ENCODE measurements at regions not wholly inside any gene's neighbourhood (a gene's known extent, or its start where the extent isn't known, plus 50 kb on each side); places are given as distances from the start of the nearest gene placed in this dataset.
A peak's percentile ranks its signal among the peaks of the same experiment; 100 is the strongest.

DNA sequence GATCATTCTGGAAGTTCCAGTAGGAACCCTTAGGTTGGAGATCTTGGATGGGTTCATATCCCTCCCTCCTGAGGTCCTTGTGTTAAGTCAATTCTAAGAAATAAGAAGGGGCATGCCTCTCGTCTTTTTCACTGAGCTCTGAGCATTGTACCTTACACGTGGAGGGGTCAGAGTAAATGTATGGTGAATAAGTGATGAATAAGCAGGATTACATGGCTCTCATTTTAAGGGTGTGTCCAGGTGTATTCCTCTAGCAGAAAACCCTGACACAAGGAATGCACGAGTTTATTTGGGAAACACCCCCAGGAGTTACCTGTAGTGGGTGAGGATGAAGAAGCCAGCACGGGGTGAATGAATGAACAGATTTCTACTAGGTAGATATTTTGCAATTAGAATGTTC lies 400.2 kb downstream of the KIF16B start:
- Histone ChIP-seq H3K4me3 (ENCODE audit: low read length) (no peak overlapping the region), H3K79me2 (ENCODE audit: low read length) (no peaks in the 10 kb centered on the region), H3K9me2 (replicated peaks; ENCODE audit: insufficient read depth, low read length) (no peaks in the 10 kb centered on the region), H3K36me3 (ENCODE audit: insufficient read depth, low read length) (no peaks in the 10 kb centered on the region), H3K27me3 (ENCODE audit: low read length) (no peaks in the 10 kb centered on the region), H4K20me1 (ENCODE audit: insufficient read depth, low read depth, low read length) (no peaks in the 10 kb centered on the region), H3K27ac (ENCODE audit: low read length) (no peak overlapping the region), H3K9me3 (ENCODE audit: low read length) (no peaks in the 10 kb centered on the region), H3K9ac (ENCODE audit: low read length) (no peak overlapping the region), H3K4me1 (ENCODE audit: low read length) (no peaks in the 10 kb centered on the region), H2AFZ (ENCODE audit: low read length) (no peak overlapping the region), H3K4me2 (ENCODE audit: low read depth, low read length, poor library complexity, severe bottlenecking) (no peak overlapping the region)
- DNase-seq: no peak

DNA sequence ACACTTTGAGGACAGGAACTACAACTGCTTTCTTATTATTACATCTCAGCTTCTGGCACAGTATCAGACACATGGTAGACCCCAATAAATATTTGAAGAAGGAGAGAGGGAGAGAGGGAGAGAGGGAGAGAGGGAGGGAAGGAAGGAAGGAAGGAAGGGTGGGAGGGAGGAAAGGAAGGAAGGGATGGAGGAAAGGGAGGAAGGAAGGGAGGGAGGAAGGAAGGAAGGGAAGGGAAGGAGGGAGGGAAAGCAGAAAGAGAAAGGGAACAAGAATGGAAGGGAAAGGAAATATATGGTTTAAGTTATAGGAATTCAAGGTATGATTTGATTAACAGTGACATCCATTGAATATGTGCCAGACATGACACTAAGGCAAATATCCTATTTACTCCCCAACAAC lies 402.1 kb downstream of the KIF16B start:
- no peaks in the 10 kb centered on the region for H4K20me1 ChIP-seq (ENCODE audit: insufficient read depth, low read depth, low read length)
- H3K4me1 ChIP-seq (ENCODE audit: low read length): no peaks in the 10 kb centered on the region
- H3K9me2 ChIP-seq (replicated peaks; ENCODE audit: insufficient read depth, low read length): no peaks in the 10 kb centered on the region
- no peak for DNase-seq
- no peak overlapping the region for H2AFZ ChIP-seq (ENCODE audit: low read length)
- no peaks in the 10 kb centered on the region for H3K9me3 ChIP-seq (ENCODE audit: low read length)
- H3K36me3 ChIP-seq (ENCODE audit: insufficient read depth, low read length): no peaks in the 10 kb centered on the region
- no peak overlapping the region for H3K27ac ChIP-seq (ENCODE audit: low read length)
- H3K4me2 ChIP-seq (ENCODE audit: low read depth, low read length, poor library complexity, severe bottlenecking): no peak overlapping the region
- H3K9ac ChIP-seq (ENCODE audit: low read length): no peak overlapping the region
- no peaks in the 10 kb centered on the region for H3K79me2 ChIP-seq (ENCODE audit: low read length)
- H3K4me3 ChIP-seq (ENCODE audit: low read length): no peak overlapping the region
- no peaks in the 10 kb centered on the region for H3K27me3 ChIP-seq (ENCODE audit: low read length)

GRCh38 chr20:16170406-16170971 lies 402.8 kb downstream of the KIF16B start:
- H4K20me1 ChIP-seq (ENCODE audit: insufficient read depth, low read depth, low read length): no peaks in the 10 kb centered on the region
- H3K79me2 ChIP-seq (ENCODE audit: low read length): no peaks in the 10 kb centered on the region
- no peaks in the 10 kb centered on the region for H3K9me3 ChIP-seq (ENCODE audit: low read length)
- no peak for DNase-seq
- H3K9ac ChIP-seq (ENCODE audit: low read length): no peak overlapping the region
- no peak overlapping the region for H3K4me3 ChIP-seq (ENCODE audit: low read length)
- no peak overlapping the region for H3K4me2 ChIP-seq (ENCODE audit: low read depth, low read length, poor library complexity, severe bottlenecking)
- H2AFZ ChIP-seq (ENCODE audit: low read length): no peak overlapping the region
- H3K27ac ChIP-seq (ENCODE audit: low read length): no peak overlapping the region
- H3K27me3 ChIP-seq (ENCODE audit: low read length): no peaks in the 10 kb centered on the region
- H3K36me3 ChIP-seq (ENCODE audit: insufficient read depth, low read length): no peaks in the 10 kb centered on the region
- H3K9me2 ChIP-seq (replicated peaks; ENCODE audit: insufficient read depth, low read length): no peaks in the 10 kb centered on the region
- H3K4me1 ChIP-seq (ENCODE audit: low read length): no peaks in the 10 kb centered on the region

- no peak overlapping the region for H3K4me2 ChIP-seq (ENCODE audit: low read depth, low read length, poor library complexity, severe bottlenecking)
- no peaks in the 10 kb centered on the region for H3K36me3 ChIP-seq (ENCODE audit: insufficient read depth, low read length)
- no peak overlapping the region for H3K4me3 ChIP-seq (ENCODE audit: low read length)
- no peak overlapping the region for H2AFZ ChIP-seq (ENCODE audit: low read length)
- H4K20me1 ChIP-seq (ENCODE audit: insufficient read depth, low read depth, low read length): no peaks in the 10 kb centered on the region
- no peaks in the 10 kb centered on the region for H3K27me3 ChIP-seq (ENCODE audit: low read length)
- DNase-seq: no peak
- no peaks in the 10 kb centered on the region for H3K4me1 ChIP-seq (ENCODE audit: low read length)
- no peaks in the 10 kb centered on the region for H3K79me2 ChIP-seq (ENCODE audit: low read length)
- no peaks in the 10 kb centered on the region for H3K9me2 ChIP-seq (replicated peaks; ENCODE audit: insufficient read depth, low read length)
- H3K9ac ChIP-seq (ENCODE audit: low read length): no peak overlapping the region
- H3K27ac ChIP-seq (ENCODE audit: low read length): no peak overlapping the region
- no peaks in the 10 kb centered on the region for H3K9me3 ChIP-seq (ENCODE audit: low read length)
Measured at GRCh38 chr20:16167423-16168130, 405.7 kb downstream of the KIF16B start.

GRCh38 chr20:16166737-16167136 lies 406.5 kb downstream of the KIF16B start:
- H3K4me3 ChIP-seq (ENCODE audit: low read length): no peak overlapping the region
- H3K9me3 ChIP-seq (ENCODE audit: low read length): no peaks in the 10 kb centered on the region
- no peak overlapping the region for H3K9ac ChIP-seq (ENCODE audit: low read length)
- DNase-seq: no peak
- H4K20me1 ChIP-seq (ENCODE audit: insufficient read depth, low read depth, low read length): no peaks in the 10 kb centered on the region
- no peaks in the 10 kb centered on the region for H3K79me2 ChIP-seq (ENCODE audit: low read length)
- H3K27me3 ChIP-seq (ENCODE audit: low read length): no peaks in the 10 kb centered on the region
- H3K9me2 ChIP-seq (replicated peaks; ENCODE audit: insufficient read depth, low read length): no peaks in the 10 kb centered on the region
- H3K36me3 ChIP-seq (ENCODE audit: insufficient read depth, low read length): no peaks in the 10 kb centered on the region
- no peak overlapping the region for H2AFZ ChIP-seq (ENCODE audit: low read length)
- no peaks in the 10 kb centered on the region for H3K4me1 ChIP-seq (ENCODE audit: low read length)
- H3K4me2 ChIP-seq (ENCODE audit: low read depth, low read length, poor library complexity, severe bottlenecking): no peak overlapping the region
- no peak overlapping the region for H3K27ac ChIP-seq (ENCODE audit: low read length)

- Histone ChIP-seq H3K79me2 (ENCODE audit: low read length) (no peaks in the 10 kb centered on the region), H3K27ac (ENCODE audit: low read length) (peak overlapping the region; percentile 99), H3K27me3 (ENCODE audit: low read length) (no peaks in the 10 kb centered on the region), H3K9ac (ENCODE audit: low read length) (peak overlapping the region; percentile 66), H2AFZ (ENCODE audit: low read length) (no peak overlapping the region), H3K9me2 (replicated peaks; ENCODE audit: insufficient read depth, low read length) (no peaks in the 10 kb centered on the region), H3K9me3 (ENCODE audit: low read length) (peaks cover 3% of the 10 kb centered on the region), H3K4me2 (ENCODE audit: low read depth, low read length, poor library complexity, severe bottlenecking) (peak overlapping the region; percentile 86), H3K36me3 (ENCODE audit: insufficient read depth, low read length) (no peaks in the 10 kb centered on the region; the same call in 1 of the 2 replicates), H3K4me1 (ENCODE audit: low read length) (peaks cover 46% of the 10 kb centered on the region), H3K4me3 (ENCODE audit: low read length) (peak overlapping the region; percentile 61), H4K20me1 (ENCODE audit: insufficient read depth, low read depth, low read length) (no peaks in the 10 kb centered on the region)
- peak; percentile 88 for DNase-seq
Measured at GRCh38 chr20:16158976-16159286, 414.3 kb downstream of the KIF16B start.

GRCh38 chr20:16158090-16158975 lies 414.9 kb downstream of the KIF16B start:
- no peaks in the 10 kb centered on the region for H3K79me2 ChIP-seq (ENCODE audit: low read length)
- no peaks in the 10 kb centered on the region for H4K20me1 ChIP-seq (ENCODE audit: insufficient read depth, low read depth, low read length)
- H3K27ac ChIP-seq (ENCODE audit: low read length): peak overlapping the region; percentile 99
- H2AFZ ChIP-seq (ENCODE audit: low read length): peak overlapping the region; percentile 46
- peak overlapping the region; percentile 86 for H3K4me2 ChIP-seq (ENCODE audit: low read depth, low read length, poor library complexity, severe bottlenecking)
- H3K9me2 ChIP-seq (replicated peaks; ENCODE audit: insufficient read depth, low read length): no peaks in the 10 kb centered on the region
- H3K36me3 ChIP-seq (ENCODE audit: insufficient read depth, low read length): no peaks in the 10 kb centered on the region; the same call in 1 of the 2 replicates
- H3K9me3 ChIP-seq (ENCODE audit: low read length): peaks cover 7% of the 10 kb centered on the region
- peaks cover 46% of the 10 kb centered on the region for H3K4me1 ChIP-seq (ENCODE audit: low read length)
- no peaks in the 10 kb centered on the region for H3K27me3 ChIP-seq (ENCODE audit: low read length)
- peak overlapping the region; percentile 66 for H3K9ac ChIP-seq (ENCODE audit: low read length)
- peak overlapping the region; percentile 61 for H3K4me3 ChIP-seq (ENCODE audit: low read length)
- peak; percentile 93 for DNase-seq

DNA sequence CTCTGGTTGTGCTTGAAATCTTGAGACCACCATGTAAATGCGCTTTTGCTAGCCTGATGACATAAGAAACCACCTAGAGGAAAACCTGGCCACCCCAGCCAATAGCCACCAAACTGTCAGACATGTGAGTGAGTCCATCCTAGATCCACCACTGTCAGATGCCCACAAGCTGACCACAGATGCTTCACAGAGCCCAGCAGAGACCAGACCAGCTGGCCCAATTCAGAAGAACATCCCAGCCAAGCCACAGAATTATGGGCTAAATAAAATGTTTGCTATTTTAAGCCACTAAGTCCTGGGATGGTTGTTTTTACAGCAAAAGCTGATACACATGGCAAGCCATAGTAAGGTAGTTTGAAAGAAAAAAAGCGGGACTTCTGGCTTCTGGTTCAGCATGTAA lies 425.3 kb downstream of the KIF16B start:
- Histone ChIP-seq H3K27me3 (ENCODE audit: low read length) (no peaks in the 10 kb centered on the region), H3K9me3 (ENCODE audit: low read length) (no peaks in the 10 kb centered on the region), H3K4me3 (ENCODE audit: low read length) (no peak overlapping the region), H3K9me2 (replicated peaks; ENCODE audit: insufficient read depth, low read length) (no peaks in the 10 kb centered on the region), H2AFZ (ENCODE audit: low read length) (no peak overlapping the region), H4K20me1 (ENCODE audit: insufficient read depth, low read depth, low read length) (no peaks in the 10 kb centered on the region), H3K36me3 (ENCODE audit: insufficient read depth, low read length) (no peaks in the 10 kb centered on the region), H3K9ac (ENCODE audit: low read length) (no peak overlapping the region), H3K4me1 (ENCODE audit: low read length) (no peaks in the 10 kb centered on the region), H3K27ac (ENCODE audit: low read length) (no peak overlapping the region), H3K4me2 (ENCODE audit: low read depth, low read length, poor library complexity, severe bottlenecking) (no peak overlapping the region), H3K79me2 (ENCODE audit: low read length) (no peaks in the 10 kb centered on the region)
- no peak for DNase-seq

Data from Karpas-422 (cell line).